ENCODE measurements at regions not wholly inside any gene's neighbourhood (a gene's known extent, or its start where the extent isn't known, plus 50 kb on each side); places are given as distances from the start of the nearest gene placed in this dataset.

GRCh38 chr7:101731502-101732084, 85.8 kb upstream of the CUX1 start:
- TF ChIP-seq CTCF (IDR thresholded peaks at IDR 0.05; ENCODE audit: low read length), result no peak
- TF ChIP-seq EZH2 (IDR thresholded peaks at IDR 0.05; ENCODE audit: borderline replicate concordance, low read length), result no peak

Data from OCI-LY1 (cell line).